ENCODE measurements at regions not wholly inside any gene's neighbourhood (a gene's known extent, or its start where the extent isn't known, plus 50 kb on each side); places are given as distances from the start of the nearest gene placed in this dataset.

GRCh38 chr3:74751775-74752174 is 137.3 kb upstream of the CNTN3 start:
- TF ChIP-seq CTCF (IDR thresholded peaks at IDR 0.05; ENCODE audit: borderline replicate concordance, extremely low read depth, low read length, poor library complexity, severe bottlenecking), result no peak
- no peak for TF ChIP-seq EZH2 (IDR thresholded peaks at IDR 0.05; ENCODE audit: borderline replicate concordance, low read depth, low read length, severe bottlenecking)
